SK-N-SH (cell line): ENCODE measurements at regions not wholly inside any gene's neighbourhood (a gene's known extent, or its start where the extent isn't known, plus 50 kb on each side); places are given as distances from the start of the nearest gene placed in this dataset.

ENCODE experiments used
- CTCF ChIA-PET: fragments of 300-600, 350-600 bp; formaldehyde crosslinking; extraction: SDS; loops from one replicate; lab custom pipeline; 2021; lab: Yijun Ruan, JAX
- POLR2A ChIA-PET: fragments of 350-600 bp; sonication (Branson Sonifier 250); formaldehyde crosslinking; extraction: SDS; loops from one replicate; lab custom pipeline; 2020; ENCODE audit warnings: antibody characterized with exemption, inconsistent platforms; lab: Yijun Ruan, JAX
- DNase-seq: peaks from one replicate; pipeline ENCODE4 v3.0.0; 2012
- H2AFZ ChIP-seq: fragments of 200-600 bp; sonication (generic); 2 replicates; pipeline ENCODE4 v1.8.1; 2016; ENCODE audit warnings: antibody characterized with exemption, mild to moderate bottlenecking, low read depth
- H3F3A ChIP-seq: fragments of 200-600 bp; sonication (generic); replicated peaks from 2 replicates; pipeline ENCODE3; 2016; ENCODE audit warnings: antibody characterized with exemption, mild to moderate bottlenecking; ENCODE audit not compliant: insufficient read depth
- H3K27ac ChIP-seq, 2 experiments: fragments of 200-500 bp in 1 of 2; fragments of 200-600 bp in 1 of 2; sonication (Bioruptor generic) in 1 of 2; sonication (generic), shearing (Covaris generic) in 1 of 2; 2 replicates each; pipeline versions ENCODE4 v1.5.1 to v1.6.1; 2014 to 2016; ENCODE audit warnings: low read depth in 2 of 2, inconsistent platforms in 1 of 2, low read length in 1 of 2, mild to moderate bottlenecking in 1 of 2, mixed read lengths in 1 of 2
- H3K27me3 ChIP-seq: fragments of 200-600 bp; sonication (generic), shearing (Covaris generic); 2 replicates; pipeline ENCODE4 v1.6.1; 2016; ENCODE audit warnings: mixed run types; ENCODE audit not compliant: insufficient read depth
- H3K36me3 ChIP-seq, 2 experiments: fragments of 200-500 bp in 1 of 2; fragments of 200-600 bp in 1 of 2; sonication (Bioruptor generic) in 1 of 2; sonication (generic) in 1 of 2; replicated peaks in 1 of 2; 2 replicates each; pipeline versions ENCODE3 to v1.5.1; 2014 to 2016; ENCODE audit warnings: low read length in 1 of 2, mild to moderate bottlenecking in 1 of 2; ENCODE audit not compliant: insufficient read depth in 2 of 2, control insufficient read depth in 1 of 2
- H3K4me1 ChIP-seq, 2 experiments: fragments of 200-500 bp in 1 of 2; fragments of 200-600 bp in 1 of 2; sonication (Bioruptor generic) in 1 of 2; sonication (generic), shearing (Covaris generic) in 1 of 2; 2 replicates each; pipeline versions ENCODE4 v1.5.1 to v1.6.1; 2014 to 2016; ENCODE audit warnings: low read depth in 1 of 2, low read length in 1 of 2, mixed run types in 1 of 2; ENCODE audit not compliant: insufficient read depth in 2 of 2, control insufficient read depth in 1 of 2
- H3K4me2 ChIP-seq: fragments of 200-600 bp; sonication (generic), shearing (Covaris generic); 2 replicates; pipeline ENCODE4 v1.6.1; 2017; ENCODE audit warnings: mixed run types
- H3K4me3 ChIP-seq, 2 experiments: fragments of 200-500 bp in 1 of 2; fragments of 200-600 bp in 1 of 2; sonication (Bioruptor generic) in 1 of 2; sonication (generic), shearing (Covaris generic) in 1 of 2; 2 replicates each; pipeline versions ENCODE4 v1.5.1 to v1.8.1; 2014 to 2016; ENCODE audit warnings: low read depth in 2 of 2, inconsistent platforms in 1 of 2, low read length in 1 of 2, mild to moderate bottlenecking in 1 of 2, mixed read lengths in 1 of 2, moderate library complexity in 1 of 2
- H3K79me2 ChIP-seq: fragments of 200-600 bp; sonication (generic); 2 replicates; pipeline ENCODE4 v1.8.1; 2017; ENCODE audit warnings: mild to moderate bottlenecking; ENCODE audit not compliant: insufficient read depth
- H3K9ac ChIP-seq: fragments of 200-600 bp; sonication (generic); 2 replicates; pipeline ENCODE4 v1.6.1; 2017; ENCODE audit warnings: mixed run types
- H3K9me2 ChIP-seq: fragments of 200-600 bp; sonication (generic); 2 replicates; pipeline ENCODE4 v1.6.1; 2017; ENCODE audit warnings: mixed run types
- H3K9me3 ChIP-seq: fragments of 200-600 bp; sonication (generic); 2 replicates; pipeline ENCODE4 v1.6.1; 2017; ENCODE audit warnings: mixed run types, mild to moderate bottlenecking, moderate library complexity
- H4K20me1 ChIP-seq: fragments of 200-600 bp; sonication (generic); 2 replicates; pipeline ENCODE4 v1.6.1; 2017; ENCODE audit warnings: mild to moderate bottlenecking, mixed run types; ENCODE audit not compliant: insufficient read depth
- CHD2 ChIP-seq: fragments of 150-350 bp; IDR thresholded peaks from 2 replicates; pipeline ENCODE4 v1.6.1; 2018; ENCODE audit warnings: low read length; ENCODE audit not compliant: partially characterized antibody
- CTCF ChIP-seq: fragments of 200-600 bp; sonication (generic); IDR thresholded peaks from 2 replicates; pipeline ENCODE4 v1.6.1; 2017; ENCODE audit warnings: antibody characterized with exemption, mild to moderate bottlenecking, moderate library complexity
- ELF1 ChIP-seq: IDR thresholded peaks from 2 replicates; pipeline ENCODE4 v1.4.0; 2012
- EZH2phosphoT487 ChIP-seq: fragments of 200-600 bp; sonication (generic); IDR thresholded peaks from 2 replicates; pipeline ENCODE4 v1.6.1; 2017; ENCODE audit warnings: low read depth, mixed run types, mild to moderate bottlenecking, antibody characterized with exemption, moderate library complexity, borderline replicate concordance
- FOSL2 ChIP-seq: IDR thresholded peaks from 2 replicates; pipeline ENCODE4 v1.4.0; 2012; ENCODE audit warnings: low read depth, mild to moderate bottlenecking, moderate library complexity, borderline replicate concordance
- FOXM1 ChIP-seq: IDR thresholded peaks from 2 replicates; pipeline ENCODE4 v1.4.0; 2012; ENCODE audit warnings: low read depth, mild to moderate bottlenecking
- IRF3 ChIP-seq: fragments of 150-350 bp; IDR thresholded peaks from 2 replicates; pipeline ENCODE4 v1.6.1; 2016; ENCODE audit warnings: mild to moderate bottlenecking, low read depth, low read length
- MEF2A ChIP-seq: IDR thresholded peaks from 2 replicates; pipeline ENCODE4 v1.4.0; 2012; ENCODE audit warnings: low read depth, borderline replicate concordance
- MXI1 ChIP-seq: IDR thresholded peaks from 2 replicates; pipeline ENCODE4 v1.6.1; 2012; ENCODE audit warnings: mild to moderate bottlenecking, low read depth, low read length, improper control_type of control experiment
- RAD21 ChIP-seq: IDR thresholded peaks from 2 replicates; pipeline ENCODE4 v1.6.1; 2012; ENCODE audit warnings: mild to moderate bottlenecking, low read length
- RCOR1 ChIP-seq: fragments of 150-350 bp; IDR thresholded peaks from 2 replicates; pipeline ENCODE4 v1.6.1; 2017; ENCODE audit warnings: antibody characterized with exemption, low read length
- REST ChIP-seq: IDR thresholded peaks from 2 replicates; pipeline ENCODE4 v1.6.1; 2012; ENCODE audit warnings: mild to moderate bottlenecking, low read depth, low read length, moderate library complexity
- RFX5 ChIP-seq: IDR thresholded peaks from 2 replicates; pipeline ENCODE4 v1.6.1; 2012; ENCODE audit warnings: mild to moderate bottlenecking, improper control_type of control experiment, low read length
- SIN3A ChIP-seq: IDR thresholded peaks from 2 replicates; pipeline ENCODE4 v1.6.1; 2012; ENCODE audit warnings: low read depth, mild to moderate bottlenecking, low read length, moderate library complexity, borderline replicate concordance
- SMC3 ChIP-seq: IDR thresholded peaks from 2 replicates; pipeline ENCODE4 v1.6.1; 2012; ENCODE audit warnings: low read depth, low read length, improper control_type of control experiment
- TAF1 ChIP-seq: IDR thresholded peaks from 2 replicates; pipeline ENCODE4 v1.6.1; 2012; ENCODE audit warnings: low read depth, mild to moderate bottlenecking, low read length, moderate library complexity, borderline replicate concordance
- USF1 ChIP-seq: IDR thresholded peaks from 2 replicates; pipeline ENCODE4 v1.4.0; 2012; ENCODE audit warnings: low read depth, borderline replicate concordance
- USF2 ChIP-seq: fragments of 150-350 bp; IDR thresholded peaks from 2 replicates; pipeline ENCODE4 v1.6.1; 2017; ENCODE audit warnings: antibody characterized with exemption, low read length, low read depth, borderline replicate concordance
- ZBTB33 ChIP-seq: IDR thresholded peaks from 2 replicates; pipeline ENCODE4 v1.4.0; 2012; ENCODE audit warnings: low read depth, borderline replicate concordance
- WGBS: methylation state at CpG from one replicate; pipeline ENCODE4 v1.1.6; 2017; ENCODE audit warnings: low lambda C conversion rate; 5-methylcytosine and 5-hydroxymethylcytosine counted together

- Histone ChIP-seq H3K9me2 (no peaks in the 10 kb centered on the region), H3K9ac (no peak overlapping the region), H3K36me3 (no peaks in the 10 kb centered on the region), H3K4me1 (no peaks in the 10 kb centered on the region), H4K20me1 (no peaks in the 10 kb centered on the region), H2AFZ (no peak overlapping the region), H3K9me3 (no peaks in the 10 kb centered on the region), H3K79me2 (no peaks in the 10 kb centered on the region), H3K4me2 (no peak overlapping the region), H3K27me3 (no peaks in the 10 kb centered on the region; the same call in 1 of the 2 replicates), H3K27ac (no peak overlapping the region), H3F3A (no peaks in the 10 kb centered on the region), H3K4me3 (no peak overlapping the region)
- POLR2A ChIA-PET, result no interaction called here
- CTCF ChIA-PET, result no interaction called here
- WGBS, result 0% methylated on average over 1 of the region's 1 CpG
- no peak for DNase-seq
- TF ChIP-seq SIN3A (no peak), RFX5 (no peak), FOSL2 (no peak), RAD21 (no peak), CHD2 (no peak), REST (no peak), ZBTB33 (no peak), USF2 (no peak), FOXM1 (no peak), MEF2A (no peak), USF1 (no peak), EZH2phosphoT487 (no peak), SMC3 (no peak), RCOR1 (no peak), ELF1 (no peak), CTCF (no peak), IRF3 (no peak), MXI1 (no peak), TAF1 (no peak)
Measured at GRCh38 chr13:110971486-110971885, 56.6 kb upstream of the ANKRD10 start.
